GM18909 (cell line): ENCODE measurements at regions not wholly inside any gene's neighbourhood (a gene's known extent, or its start where the extent isn't known, plus 50 kb on each side); places are given as distances from the start of the nearest gene placed in this dataset.

ENCODE experiments used
- ATAC-seq: cut with Tn5 transposase; IDR thresholded peaks from one replicate; pipeline ENCODE4 v1.9.1; 2021; ENCODE audit warnings: mild to moderate bottlenecking; ENCODE audit not compliant: unreplicated experiment, poor library complexity

DNA sequence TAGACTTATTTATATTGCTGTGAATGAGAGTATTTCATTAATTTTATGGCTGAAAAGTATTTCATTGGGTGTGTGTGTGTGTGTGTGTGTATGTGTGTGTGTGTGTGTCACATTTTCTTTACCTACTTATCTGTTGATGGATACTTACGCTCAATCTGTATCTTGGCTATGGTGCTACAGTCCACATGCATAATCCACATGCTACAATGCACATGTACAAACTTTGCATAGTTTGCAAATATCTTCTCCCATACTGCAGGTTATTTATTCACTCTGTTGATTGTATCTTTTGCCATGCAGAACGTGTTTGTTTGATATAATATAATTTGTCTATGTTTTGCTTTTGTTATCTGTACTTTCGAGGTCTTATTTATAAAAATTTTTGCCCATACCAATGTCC lies 167.8 kb downstream of the RAB28 start:
- no peak for ATAC-seq

DNA sequence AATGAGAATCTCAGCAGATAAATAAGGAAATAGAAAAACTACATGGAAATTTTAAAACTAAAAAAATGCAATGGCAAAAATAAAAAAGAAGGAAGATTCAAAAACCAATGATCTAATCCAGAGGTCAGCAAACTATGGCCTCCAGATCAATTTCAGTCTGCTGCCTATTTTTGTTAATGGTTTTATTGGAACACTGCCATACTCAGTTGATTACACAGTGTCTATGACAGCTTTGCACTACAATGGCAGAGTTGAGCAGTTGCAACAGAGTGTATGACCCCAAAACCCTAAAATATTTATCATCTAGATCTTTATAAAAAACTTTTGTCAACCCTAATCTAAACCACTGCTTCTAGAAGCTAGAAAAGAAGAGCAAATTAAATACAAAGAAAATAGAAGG lies 170.3 kb downstream of the RAB28 start:
- ATAC-seq: no peak

DNA sequence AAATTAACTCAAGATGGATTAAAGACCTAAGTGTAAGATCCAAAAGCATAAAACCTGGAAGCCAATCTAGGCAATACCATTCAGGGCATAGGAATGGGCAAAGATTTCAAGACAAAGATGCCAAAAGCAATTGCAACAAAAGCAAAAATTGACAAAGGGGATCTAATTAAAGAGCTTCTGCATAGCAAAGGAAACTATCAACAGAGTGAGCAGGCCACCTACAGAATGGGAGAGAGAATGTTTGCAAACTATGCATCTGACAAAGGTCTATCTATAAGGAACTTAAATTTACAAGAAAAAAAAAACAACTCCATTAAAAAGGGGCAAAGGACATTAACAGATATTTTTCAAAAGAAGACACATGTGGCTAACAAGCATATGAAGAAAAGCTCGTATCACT lies 171.9 kb downstream of the RAB28 start:
- ATAC-seq: no peak

DNA sequence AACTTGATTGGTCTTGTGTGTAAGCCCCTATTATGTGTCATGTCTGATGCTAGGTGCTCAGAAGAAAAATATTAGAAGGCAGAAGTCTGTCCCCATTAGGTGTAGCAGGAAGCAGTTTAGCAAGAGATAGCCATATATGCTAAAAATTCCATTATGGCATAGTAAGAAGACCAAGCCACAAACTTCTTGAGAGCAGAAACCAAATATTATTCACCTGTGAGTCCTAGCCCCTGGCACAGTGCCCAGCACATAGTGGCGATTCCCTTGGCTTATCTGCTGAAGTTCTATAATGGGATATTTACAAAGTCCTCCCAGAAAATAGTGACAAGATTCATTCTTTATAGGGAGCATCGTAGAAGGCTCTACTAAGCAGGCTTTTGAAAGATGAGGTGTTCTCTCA lies 174.4 kb downstream of the RAB28 start:
- ATAC-seq: no peak

DNA sequence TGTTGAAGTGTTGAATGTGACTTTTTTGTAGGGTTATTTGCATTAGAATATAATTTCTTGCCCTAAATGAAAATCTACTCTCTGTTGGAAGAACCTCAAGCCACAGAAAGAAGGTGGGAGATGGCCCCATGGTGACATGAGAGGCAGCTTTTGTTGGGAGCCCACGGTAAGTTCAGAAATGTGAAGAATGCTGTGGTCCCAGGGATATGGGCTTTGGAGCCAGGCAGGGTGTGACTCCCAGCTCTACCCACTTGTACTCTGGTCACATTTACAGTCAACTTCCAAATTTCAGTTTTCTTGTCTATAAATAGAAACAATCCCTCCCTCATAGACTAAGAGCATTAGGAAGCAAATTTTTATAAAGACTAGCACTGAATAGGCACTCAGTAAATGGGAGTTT lies 177.8 kb downstream of the RAB28 start:
- no peak for ATAC-seq

DNA sequence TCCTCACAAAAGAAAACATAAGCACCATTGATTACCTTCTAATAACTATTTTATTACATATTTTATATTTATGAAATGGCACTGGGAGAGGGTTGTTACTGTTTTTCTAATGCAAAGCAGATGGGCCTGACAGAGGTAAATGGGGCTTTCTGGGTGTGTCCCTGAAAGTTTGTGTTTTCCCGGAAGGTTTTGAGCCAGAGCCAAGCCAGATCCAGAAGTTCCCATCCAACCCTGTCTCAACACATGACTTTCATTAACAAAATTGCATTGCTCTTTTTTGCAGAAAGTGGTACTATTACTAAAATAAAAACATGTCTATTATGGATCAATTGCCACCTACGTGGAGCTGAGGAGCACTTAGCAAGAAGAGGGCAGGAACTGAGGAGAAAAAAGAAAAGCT lies 181.3 kb downstream of the RAB28 start:
- no peak for ATAC-seq

DNA sequence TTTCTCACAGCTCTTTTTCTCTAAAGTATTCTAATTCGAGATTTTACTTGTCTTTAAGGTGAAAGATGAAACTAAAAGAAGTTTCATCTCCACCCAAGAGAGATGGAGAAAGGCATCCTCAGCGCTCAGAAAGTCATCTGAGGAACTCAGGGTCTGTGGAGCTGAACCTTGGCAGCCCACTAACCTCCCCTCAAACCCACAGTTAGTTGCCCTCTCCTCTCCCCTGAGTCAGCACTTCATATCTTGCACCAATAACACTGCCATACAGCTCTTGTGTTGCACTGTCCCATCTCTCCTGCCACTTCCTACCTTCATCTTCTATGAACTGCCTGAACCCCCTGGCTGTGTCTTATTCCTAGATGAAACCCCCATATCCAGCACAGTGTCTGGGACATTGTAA lies 184.8 kb downstream of the RAB28 start:
- no peak for ATAC-seq

DNA sequence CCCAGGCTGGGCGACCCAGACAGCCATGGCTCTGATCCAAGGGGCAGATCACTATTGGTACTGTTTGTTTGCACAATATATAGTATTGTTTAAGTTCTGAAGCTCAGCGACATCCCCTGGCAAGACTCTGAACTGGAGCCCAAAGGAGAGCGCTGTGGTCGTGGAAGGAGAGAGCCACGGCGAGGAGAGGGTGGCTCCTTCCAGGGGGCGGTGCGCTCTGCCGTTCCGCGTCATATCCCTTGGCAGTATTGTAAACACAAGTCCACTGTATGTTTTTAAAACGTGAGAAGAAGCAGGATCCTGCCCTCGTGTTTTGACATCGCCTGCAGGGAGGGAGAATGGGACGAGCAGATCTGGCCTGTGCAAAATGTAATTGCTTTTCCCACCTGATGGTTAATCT lies 185.5 kb downstream of the RAB28 start:
- no peak for ATAC-seq

DNA sequence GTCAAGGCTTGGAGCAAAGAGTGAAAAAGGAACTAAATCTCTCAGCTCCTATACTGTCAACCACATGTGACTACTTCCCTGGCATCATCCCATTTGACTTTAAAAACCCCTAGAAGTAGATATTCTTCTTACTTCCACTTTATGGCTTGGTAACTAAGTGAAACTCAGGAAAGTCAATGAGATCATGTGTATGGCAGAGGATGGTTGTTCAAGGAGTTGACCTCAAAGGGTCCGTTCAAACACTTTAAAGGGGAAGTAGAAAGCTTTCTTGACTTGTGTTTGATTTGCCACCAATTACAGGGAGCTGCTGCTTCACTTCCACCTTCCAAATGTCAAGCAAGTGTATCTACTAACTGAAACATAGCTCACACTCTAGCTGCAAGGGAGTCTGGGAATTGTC lies 187.2 kb downstream of the RAB28 start:
- no peak for ATAC-seq

DNA sequence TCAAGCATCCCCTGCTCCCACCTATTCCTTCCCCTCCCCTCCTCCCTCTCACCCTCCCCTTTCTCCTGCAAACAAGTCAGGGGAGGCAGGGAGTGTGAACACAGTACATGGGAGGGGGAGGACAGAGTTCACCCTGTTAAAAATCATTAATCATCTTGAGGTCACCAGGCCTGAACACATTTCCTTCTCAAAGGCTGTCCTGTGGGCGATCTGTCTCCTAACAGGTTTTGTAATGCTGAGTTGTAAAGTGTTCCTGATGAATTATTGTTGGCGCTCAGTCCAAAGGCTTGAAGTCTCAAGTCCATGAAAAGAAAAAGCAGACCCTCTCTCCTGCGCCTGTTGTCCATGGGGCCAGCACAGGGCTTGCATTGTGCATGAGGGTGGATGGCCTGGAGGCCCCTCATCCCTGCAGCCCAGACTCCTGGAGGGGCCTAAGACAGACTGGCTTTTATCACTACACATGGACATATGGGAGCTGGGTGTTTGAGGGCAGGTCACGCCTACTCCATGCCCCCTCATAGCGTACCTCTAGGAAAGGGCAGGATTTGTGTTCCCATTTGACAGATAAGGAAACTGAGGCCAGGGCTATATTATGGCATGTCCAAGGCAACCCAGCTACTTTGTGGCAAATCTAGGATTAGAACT lies 189.1 kb downstream of the RAB28 start:
- ATAC-seq: no peak

DNA sequence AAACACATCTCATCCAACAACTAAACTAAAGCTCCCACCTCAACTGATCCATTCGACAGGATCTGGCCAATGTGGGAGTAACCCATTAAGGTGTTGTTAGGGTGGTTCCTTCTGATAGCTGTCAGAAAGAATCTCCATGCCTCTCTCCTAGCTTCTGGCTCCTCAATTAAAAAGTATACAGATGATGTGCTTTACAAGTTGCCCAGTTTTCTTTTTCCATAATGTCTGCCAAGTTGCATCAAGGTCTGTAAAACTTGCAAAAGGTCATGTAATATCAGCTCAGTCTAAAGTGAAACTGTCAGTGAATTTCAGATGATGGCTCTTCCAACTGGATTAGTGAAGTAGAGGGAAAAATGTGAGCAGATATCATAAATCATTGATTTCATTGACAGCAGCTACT lies 191.8 kb downstream of the RAB28 start:
- ATAC-seq: no peak

DNA sequence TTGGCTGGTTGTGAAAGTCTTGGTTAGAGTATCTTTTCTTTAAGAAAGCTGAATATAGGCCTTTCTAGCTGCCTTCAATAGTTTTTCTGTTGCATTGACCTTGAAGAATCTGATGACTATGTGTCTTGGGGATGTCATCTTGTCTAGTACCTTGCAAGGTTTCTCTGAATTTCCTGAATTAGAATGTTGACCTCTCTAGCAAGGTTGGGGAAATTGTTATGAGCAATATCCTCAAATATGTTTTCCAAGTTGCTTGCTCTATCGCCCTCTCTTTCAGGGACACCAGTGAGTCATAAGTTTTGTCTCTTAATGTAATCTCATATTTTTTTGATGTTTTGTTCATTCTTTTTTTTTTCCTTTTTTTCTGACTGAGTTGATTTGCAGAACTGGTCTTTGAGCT lies 194.7 kb downstream of the RAB28 start:
- no peak for ATAC-seq

DNA sequence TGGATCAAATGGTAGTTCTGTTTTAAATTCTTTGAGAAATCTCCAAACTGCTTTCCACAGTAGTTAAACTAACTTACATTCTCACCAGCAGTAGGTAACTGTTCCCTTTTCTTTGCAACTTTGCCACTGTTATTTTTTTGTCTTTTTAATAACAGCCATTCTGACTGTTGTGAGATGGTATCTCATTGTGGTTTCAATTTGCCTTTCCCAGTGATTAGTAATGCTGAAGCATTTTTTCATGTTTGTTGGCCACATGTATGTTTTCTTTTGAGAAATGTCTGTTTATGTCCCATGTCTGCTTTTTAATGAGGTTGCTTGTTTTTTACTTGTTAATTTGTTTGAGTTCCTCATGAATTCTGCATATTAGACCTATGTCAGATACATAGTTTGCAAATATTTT lies 198.8 kb downstream of the RAB28 start:
- no peak for ATAC-seq

DNA sequence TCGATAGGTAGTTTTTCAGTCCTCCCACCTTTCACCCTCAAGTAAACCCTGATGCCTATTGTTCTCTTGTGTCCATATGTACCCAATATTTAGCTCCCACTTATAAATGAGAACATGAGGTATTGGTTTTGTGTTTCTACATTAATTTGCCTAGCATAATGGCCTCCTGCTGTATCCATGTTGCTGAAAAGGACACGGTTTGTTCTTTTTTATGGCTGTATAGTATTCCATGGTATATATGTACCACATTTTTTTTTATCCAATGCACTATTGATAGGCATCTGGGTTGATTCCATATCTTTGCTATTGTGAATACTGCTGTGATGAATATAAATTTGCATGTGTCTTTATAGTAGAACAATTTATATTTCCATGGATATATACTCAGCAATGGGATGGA lies 199.2 kb downstream of the RAB28 start:
- ATAC-seq: no peak

DNA sequence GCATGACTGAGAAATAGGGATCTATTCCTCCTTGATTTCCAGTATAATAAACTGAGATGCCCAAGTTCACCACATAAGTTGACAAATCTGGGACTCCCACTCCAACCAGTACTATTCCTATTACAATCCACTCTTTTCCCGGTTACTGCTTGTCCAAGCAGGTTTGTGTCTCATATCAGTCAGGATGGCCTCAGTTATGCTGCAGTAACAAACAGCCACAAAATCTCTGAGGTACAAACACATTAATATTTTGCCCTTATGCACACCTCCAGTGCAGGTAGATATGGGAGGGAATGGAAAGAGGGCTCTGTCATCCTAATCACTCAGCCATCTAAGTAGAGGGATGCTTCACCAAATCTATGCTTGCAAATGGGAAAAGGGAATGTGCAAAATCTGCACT lies 207.8 kb downstream of the RAB28 start:
- no peak for ATAC-seq

DNA sequence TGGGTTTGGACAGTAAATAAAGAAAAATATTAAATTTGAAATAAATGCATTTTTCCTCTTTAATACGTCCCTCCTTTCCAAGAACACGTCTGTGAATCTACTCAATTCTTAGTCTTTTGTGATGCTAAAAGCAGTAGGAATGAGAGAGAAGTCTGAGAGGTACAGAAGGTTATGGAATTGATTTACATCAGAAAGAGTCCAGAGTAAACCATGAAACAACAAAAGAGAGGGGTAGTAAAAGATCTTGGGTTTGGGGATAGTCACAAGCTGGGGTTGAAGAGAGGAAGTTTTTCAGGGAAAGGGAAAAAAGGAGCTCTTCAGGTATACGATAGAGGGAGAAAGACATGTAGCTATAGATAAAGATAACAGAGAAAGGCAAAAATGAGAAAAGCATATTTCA lies 215.4 kb downstream of the RAB28 start:
- ATAC-seq: no peak

DNA sequence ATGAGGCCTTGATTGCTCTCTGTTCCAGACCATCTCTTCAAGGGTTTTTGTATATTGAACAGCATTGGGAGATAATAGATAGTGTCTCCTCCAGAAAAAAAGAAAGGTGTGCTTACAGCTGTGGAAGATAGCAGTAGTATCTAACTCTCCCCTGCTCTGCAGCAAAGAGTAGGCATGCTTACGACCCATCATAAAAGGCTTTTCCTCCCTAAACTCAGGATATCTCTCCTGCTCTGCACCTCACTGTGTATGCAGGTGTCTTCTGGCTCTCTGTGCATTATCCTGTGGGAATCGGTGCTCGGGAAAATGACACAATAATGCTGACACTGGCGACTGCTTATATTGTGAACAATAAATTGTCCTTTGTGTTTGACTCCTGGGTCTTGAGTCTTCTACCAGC lies 216.0 kb downstream of the RAB28 start:
- ATAC-seq: no peak

DNA sequence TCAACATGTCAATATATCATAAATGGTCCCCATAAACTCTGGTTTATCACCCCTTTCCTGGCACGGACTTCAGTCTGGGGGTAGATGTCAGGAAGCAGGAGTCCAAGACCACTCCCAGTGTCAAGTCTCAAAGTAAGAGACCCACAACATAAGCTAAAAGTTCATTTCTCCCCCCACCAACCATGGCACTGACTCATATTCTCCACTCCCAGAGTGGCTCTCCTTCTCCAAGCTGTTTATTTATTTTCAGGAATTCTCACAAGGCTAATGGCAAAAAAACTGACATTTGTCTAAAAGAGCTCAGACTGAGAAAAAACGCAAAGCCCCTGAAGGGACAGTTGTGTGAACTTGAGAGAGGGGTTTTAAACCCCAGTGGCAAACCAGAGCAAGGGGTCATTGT lies 217.0 kb downstream of the RAB28 start:
- ATAC-seq: no peak

DNA sequence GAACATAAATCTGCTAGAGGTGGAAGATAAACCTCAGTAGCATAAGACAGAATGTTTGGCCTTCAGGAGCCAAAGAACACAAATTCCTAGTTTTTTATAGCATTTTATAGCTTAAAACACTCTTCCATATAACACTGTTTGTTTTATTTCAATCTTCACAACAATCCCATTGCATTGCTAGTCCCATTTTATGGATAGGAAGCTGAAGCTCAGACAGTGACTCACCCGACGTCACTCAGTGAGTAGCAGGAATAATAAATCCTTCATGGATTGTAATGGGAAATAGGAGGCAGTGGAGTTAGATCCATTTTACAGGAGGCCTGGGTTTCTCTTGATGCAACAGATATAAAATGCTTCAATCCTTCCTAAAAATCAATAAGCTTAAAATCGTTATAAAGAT lies 217.5 kb downstream of the RAB28 start:
- no peak for ATAC-seq

DNA sequence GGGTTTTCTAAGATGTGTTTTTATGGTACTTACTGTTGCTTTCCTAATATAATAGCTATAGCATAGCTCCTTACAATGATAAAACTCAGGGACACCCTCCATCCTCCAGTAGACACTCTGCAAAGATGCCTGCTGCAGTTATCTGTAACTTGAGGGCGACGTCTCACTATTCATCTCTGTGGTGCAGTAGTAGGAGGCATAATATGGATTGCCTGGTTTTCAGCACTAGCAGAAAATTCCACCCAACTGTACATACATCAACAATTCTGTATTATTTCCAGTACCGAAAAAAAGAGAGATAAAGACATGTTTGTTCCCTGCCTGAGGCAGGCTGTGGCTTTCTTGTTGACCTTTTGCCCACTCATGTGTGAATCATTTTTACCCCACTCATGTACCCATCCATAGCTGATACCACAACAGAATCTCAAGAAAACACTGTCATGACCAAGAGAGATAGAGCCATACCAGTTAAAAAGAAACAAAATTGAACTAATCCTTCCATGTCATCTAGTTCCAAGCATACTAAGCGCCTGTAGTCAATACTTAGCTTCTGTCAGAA lies 220.1 kb downstream of the RAB28 start:
- no peak for ATAC-seq

DNA sequence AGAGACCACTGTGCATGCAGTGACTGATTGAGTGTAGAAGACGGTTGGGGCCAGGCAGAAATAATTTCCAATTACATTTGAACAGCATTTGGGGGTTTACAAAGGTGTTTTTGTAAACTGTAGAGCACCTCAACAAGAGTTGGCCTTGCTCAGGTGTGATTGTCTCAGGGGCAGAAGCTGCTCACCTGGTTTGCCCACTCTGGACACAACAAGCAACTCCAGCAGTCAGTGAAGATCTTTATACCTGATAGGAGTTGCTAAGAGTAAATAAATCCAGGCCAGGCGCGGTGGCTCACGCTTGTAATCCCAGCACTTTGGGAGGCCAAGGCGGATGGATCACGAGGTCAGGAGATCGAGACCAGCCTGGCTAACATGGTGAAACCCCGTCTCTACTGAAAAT lies 221.3 kb downstream of the RAB28 start:
- no peak for ATAC-seq

DNA sequence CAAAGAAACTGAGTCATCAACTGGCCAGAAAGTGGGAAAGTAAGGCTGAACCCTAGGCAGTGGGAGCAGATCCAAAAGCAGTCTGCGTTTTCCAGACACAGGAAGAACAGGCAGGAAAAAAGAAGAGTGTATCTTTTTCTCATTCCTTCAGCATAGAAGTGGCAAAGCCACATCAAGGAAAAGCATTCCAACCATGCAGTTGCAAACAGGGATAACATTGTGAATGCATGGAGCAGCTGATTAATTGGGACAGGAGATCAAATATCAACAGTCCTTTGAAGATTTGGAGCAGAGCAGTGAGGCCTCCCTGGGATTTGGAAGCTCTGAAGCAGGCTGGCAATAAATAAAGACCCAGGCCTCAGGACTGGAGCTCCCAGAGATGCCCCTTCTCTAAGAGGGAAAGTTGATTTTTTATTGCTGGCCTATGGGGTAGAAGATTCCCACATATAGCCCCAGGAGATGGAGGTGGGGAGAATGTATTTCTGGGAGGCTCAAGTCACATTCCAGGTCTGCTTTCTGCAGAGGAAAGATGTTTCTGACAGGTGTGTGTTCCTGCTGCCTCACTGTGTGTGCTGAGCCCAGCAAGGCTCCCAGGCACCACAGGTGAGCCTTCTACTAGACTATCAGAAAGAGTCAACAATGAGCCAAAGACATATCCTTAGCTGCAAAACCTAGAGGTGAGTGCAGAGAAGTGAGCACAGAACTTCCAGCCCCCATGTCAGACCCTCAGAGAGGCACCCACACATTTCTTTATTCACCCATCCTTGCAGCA lies 222.5 kb downstream of the RAB28 start:
- ATAC-seq: no peak
